D721Med (cell line): ENCODE measurements at regions not wholly inside any gene's neighbourhood (a gene's known extent, or its start where the extent isn't known, plus 50 kb on each side); places are given as distances from the start of the nearest gene placed in this dataset.
"Not testable (repeated sequence)": the region's sequence is repeated elsewhere in the genome, so short reads cannot be mapped to it uniquely, and the experiment has no call there.

ENCODE experiments used
- DNase-seq: peaks from one replicate; pipeline ENCODE4 v3.0.0; 2011; ENCODE audit warnings: low spot score; ENCODE audit not compliant: insufficient read length
- FAIRE-seq: peaks from 2 replicates; lab custom pipeline; 2011; peaks lifted over from hg19 to GRCh38; lab: Jason Lieb, UNC
- TF ChIP-seq, protein P1 (sequence below): IDR thresholded peaks from 2 replicates; pipeline ENCODE4 v1.5.1; 2012; ENCODE audit warnings: mild to moderate bottlenecking, control low read depth; ENCODE audit not compliant: insufficient read depth; ENCODE audit errors: missing control alignments

- FAIRE-seq (no peak), DNase-seq (no peak)
- TF ChIP-seq, protein P1, sequence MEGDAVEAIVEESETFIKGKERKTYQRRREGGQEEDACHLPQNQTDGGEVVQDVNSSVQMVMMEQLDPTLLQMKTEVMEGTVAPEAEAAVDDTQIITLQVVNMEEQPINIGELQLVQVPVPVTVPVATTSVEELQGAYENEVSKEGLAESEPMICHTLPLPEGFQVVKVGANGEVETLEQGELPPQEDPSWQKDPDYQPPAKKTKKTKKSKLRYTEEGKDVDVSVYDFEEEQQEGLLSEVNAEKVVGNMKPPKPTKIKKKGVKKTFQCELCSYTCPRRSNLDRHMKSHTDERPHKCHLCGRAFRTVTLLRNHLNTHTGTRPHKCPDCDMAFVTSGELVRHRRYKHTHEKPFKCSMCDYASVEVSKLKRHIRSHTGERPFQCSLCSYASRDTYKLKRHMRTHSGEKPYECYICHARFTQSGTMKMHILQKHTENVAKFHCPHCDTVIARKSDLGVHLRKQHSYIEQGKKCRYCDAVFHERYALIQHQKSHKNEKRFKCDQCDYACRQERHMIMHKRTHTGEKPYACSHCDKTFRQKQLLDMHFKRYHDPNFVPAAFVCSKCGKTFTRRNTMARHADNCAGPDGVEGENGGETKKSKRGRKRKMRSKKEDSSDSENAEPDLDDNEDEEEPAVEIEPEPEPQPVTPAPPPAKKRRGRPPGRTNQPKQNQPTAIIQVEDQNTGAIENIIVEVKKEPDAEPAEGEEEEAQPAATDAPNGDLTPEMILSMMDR = no peak
Measured at GRCh38 chr16:35210681-35211433, 1751.4 kb downstream of the TP53TG3F start.

DNA sequence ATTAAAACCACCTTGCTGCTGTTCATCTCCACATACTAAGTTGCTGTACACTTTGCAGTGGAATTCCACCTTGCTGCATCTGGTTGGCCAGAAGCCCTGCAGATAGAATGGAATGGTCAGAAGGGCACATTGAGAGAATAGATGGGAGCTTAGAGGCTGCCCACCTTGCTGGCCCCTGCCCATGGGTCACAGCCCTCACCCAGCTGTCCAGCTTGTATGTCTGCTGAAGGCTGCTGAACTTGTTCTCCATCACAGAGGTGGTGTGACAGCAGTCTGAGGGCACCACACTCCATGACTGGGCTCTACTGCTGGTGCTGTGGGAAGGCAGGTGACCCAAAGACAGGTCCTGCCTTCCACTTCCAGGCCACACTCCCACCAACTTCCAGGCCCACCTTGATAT lies 1755.4 kb downstream of the TP53TG3F start:
- FAIRE-seq = no peak
- TF ChIP-seq, protein P1 = no peak

GRCh38 chr16:35215287-35215686 lies 1755.9 kb downstream of the TP53TG3F start:
- TF ChIP-seq, protein P1 = no peak
- FAIRE-seq (no peak), DNase-seq (no peak)

More for the DNA sequence above, 1755.4 kb downstream of the TP53TG3F start:
- DNase-seq = no peak

GRCh38 chr16:35216261-35216660 lies 1756.8 kb downstream of the TP53TG3F start:
- DNase-seq, FAIRE-seq: not testable (repeated sequence)

DNA sequence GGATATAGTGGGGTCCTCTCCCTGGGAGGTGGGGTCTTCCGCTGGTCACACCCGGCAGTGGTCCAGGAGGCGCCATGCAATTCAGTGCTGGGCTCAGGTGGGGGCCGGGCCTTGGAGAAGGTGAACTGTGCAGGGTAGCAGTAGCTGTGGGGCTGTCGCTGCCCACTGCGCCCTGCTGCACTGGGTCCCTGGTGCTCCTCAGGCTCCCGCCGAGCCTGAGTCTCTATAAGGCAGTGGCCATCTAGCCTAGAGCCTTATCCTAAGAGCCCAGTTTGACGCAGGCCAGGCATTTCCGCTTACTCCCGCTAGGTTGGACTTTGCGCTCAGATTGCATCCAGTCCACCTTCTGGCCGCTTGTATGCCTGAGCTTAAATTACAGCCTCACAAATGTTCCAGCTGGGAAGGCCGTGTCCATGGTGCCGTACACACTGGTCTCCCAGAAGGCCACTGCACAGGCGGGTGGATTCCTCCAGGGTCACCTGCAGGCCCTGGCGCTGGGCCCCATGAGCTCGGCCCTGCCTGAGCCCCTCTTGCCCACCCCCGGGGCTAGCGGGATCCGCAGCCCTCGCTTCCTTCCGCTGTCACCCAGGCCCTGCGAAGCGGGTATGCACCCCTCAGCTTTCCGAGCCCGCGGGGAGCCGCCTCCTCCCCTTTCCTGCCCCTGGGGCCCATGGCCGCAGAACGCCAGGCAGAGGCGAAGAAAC lies 1762.2 kb downstream of the TP53TG3F start:
- DNase-seq = no peak
- no peak for FAIRE-seq
- TF ChIP-seq, protein P1 = no peak

GRCh38 chr16:35234679-35235078 lies 1775.3 kb downstream of the TP53TG3F start:
- DNase-seq (no peak), FAIRE-seq (no peak)
- TF ChIP-seq, protein P1 = no peak

DNA sequence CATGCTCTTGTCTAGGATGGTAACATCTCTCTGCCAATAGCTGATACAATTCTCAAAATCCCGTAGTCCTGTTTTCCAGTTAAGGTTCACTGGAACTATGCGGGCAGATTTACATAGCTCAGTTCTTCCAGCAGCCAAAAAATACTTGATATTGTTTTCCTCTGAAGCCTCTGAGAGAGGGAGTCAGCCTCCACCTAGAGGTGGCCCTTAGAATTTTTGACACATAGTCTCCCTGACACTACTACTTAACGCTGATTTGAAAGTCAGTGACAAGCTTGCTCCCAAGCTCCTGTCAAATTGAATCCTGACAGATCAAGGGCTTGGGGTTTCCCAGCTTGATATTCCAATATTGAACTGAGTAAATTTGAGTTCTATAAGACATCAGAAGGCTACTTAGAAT lies 1780.1 kb downstream of the TP53TG3F start:
- TF ChIP-seq, protein P1 = no peak
- no peak for DNase-seq
- no peak for FAIRE-seq
